ENCODE measurements at regions not wholly inside any gene's neighbourhood (a gene's known extent, or its start where the extent isn't known, plus 50 kb on each side); places are given as distances from the start of the nearest gene placed in this dataset.

GRCh38 chr13:111456452-111457230 lies 136.2 kb downstream of the TEX29 start:
- no peak for DNase-seq (ENCODE audit: low read depth)

GRCh38 chr13:111458001-111458531 lies 137.6 kb downstream of the TEX29 start:
- DNase-seq (ENCODE audit: low read depth): no peak

- DNase-seq (ENCODE audit: low read depth): no peak
These were observed 138.3 kb downstream of the TEX29 start for GRCh38 chr13:111458739-111459138.

- DNase-seq (ENCODE audit: low read depth): no peak
These were observed 139.5 kb downstream of the TEX29 start for GRCh38 chr13:111459803-111460547.

- DNase-seq (ENCODE audit: low read depth): no peak
These were observed 140.4 kb downstream of the TEX29 start for GRCh38 chr13:111460548-111461444.

GRCh38 chr13:111461445-111462149 lies 141.2 kb downstream of the TEX29 start:
- DNase-seq (ENCODE audit: low read depth): no peak

- no peak for DNase-seq (ENCODE audit: low read depth)
These were observed 141.9 kb downstream of the TEX29 start for GRCh38 chr13:111462221-111462764.

- no peak for DNase-seq (ENCODE audit: low read depth)
These were observed 142.5 kb downstream of the TEX29 start for GRCh38 chr13:111462944-111463343.

GRCh38 chr13:111467111-111467890 lies 146.9 kb downstream of the TEX29 start:
- no peak for DNase-seq (ENCODE audit: low read depth)

GRCh38 chr13:111468037-111468959 lies 147.9 kb downstream of the TEX29 start:
- no peak for DNase-seq (ENCODE audit: low read depth)

- DNase-seq (ENCODE audit: low read depth): no peak
These were observed 149.0 kb downstream of the TEX29 start for GRCh38 chr13:111469450-111469849.

- DNase-seq (ENCODE audit: low read depth): no peak
These were observed 149.6 kb downstream of the TEX29 start for GRCh38 chr13:111469916-111470506.

- DNase-seq (ENCODE audit: low read depth): no peak
These were observed 150.5 kb downstream of the TEX29 start for GRCh38 chr13:111470933-111471332.

GRCh38 chr13:111472083-111472482 lies 151.6 kb downstream of the TEX29 start:
- no peak for DNase-seq (ENCODE audit: low read depth)

GRCh38 chr13:111472559-111473460 lies 152.4 kb downstream of the TEX29 start:
- no peak for DNase-seq (ENCODE audit: low read depth)

- DNase-seq (ENCODE audit: low read depth): no peak
These were observed 153.9 kb downstream of the TEX29 start for GRCh38 chr13:111474136-111475002.

GRCh38 chr13:111475488-111475887 lies 155.0 kb downstream of the TEX29 start:
- DNase-seq (ENCODE audit: low read depth): no peak

Data from activated T-cell treated with anti-CD3 and anti-CD28 coated beads for 24 hours (primary cell).